HepG2 (cell line): ENCODE measurements at regions not wholly inside any gene's neighbourhood (a gene's known extent, or its start where the extent isn't known, plus 50 kb on each side); places are given as distances from the start of the nearest gene placed in this dataset.
A peak's percentile ranks its signal among the peaks of the same experiment; 100 is the strongest.

Experiments
- ATAC-seq: fragments of 200-7000 bp; cut with Tn5 transposase; 3 replicates; pipeline ENCODE4 v1.9.1; 2020; ENCODE audit warnings: mild to moderate bottlenecking, moderate library complexity
- BruUV-seq: library from RNA; stranded (reverse); fragments of 400-500 nt; replicated peaks from 2 replicates; lab custom pipeline; 2021; lab: Mats Ljungman, UMichigan
- CTCF ChIA-PET: fragments of 300-600 bp; formaldehyde crosslinking; extraction: SDS; loops from one replicate; lab custom pipeline; 2021; ENCODE audit warnings: low total read pairs, inconsistent platforms, low intra/inter-chr PET ratio; lab: Yijun Ruan, JAX
- POLR2A ChIA-PET: fragments of 350-600 bp; sonication (Branson Sonifier 250); formaldehyde crosslinking; loops from one replicate; lab custom pipeline; 2020; ENCODE audit warnings: antibody characterized with exemption, inconsistent platforms; lab: Yijun Ruan, JAX
- DNase-seq: peaks from one replicate; pipeline ENCODE4 v3.0.0-alpha.2; 2015; ENCODE audit warnings: low spot score
- FAIRE-seq: peaks from 3 replicates; lab custom pipeline; 2011; peaks lifted over from hg19 to GRCh38; lab: Jason Lieb, UNC
- H2AFZ ChIP-seq: one replicate; pipeline ENCODE4 v1.6.1; 2011; ENCODE audit warnings: low read length, inconsistent platforms
- H3K27ac ChIP-seq: fragments of 300-600 bp; 3 replicates; pipeline ENCODE4 v1.8.0; 2011; ENCODE audit warnings: mixed run types, mild to moderate bottlenecking, mixed read lengths, low read length, inconsistent platforms; ENCODE audit not compliant: insufficient read depth; ENCODE audit errors: extremely low read length
- H3K27me3 ChIP-seq, 2 experiments: fragments of 200-600 bp in 1 of 2; 2 replicates in 1 of 2; 3 replicates in 1 of 2; pipeline versions ENCODE4 v1.6.0 to v1.8.0; 2011; ENCODE audit warnings: low read length in 2 of 2, mild to moderate bottlenecking in 2 of 2, moderate library complexity in 2 of 2, inconsistent platforms in 1 of 2; ENCODE audit not compliant: insufficient read depth in 2 of 2, control insufficient read depth in 1 of 2
- H3K36me3 ChIP-seq, 2 experiments: fragments of 200-600 bp in 1 of 2; replicated peaks in 1 of 2; 2 replicates in 1 of 2; 3 replicates in 1 of 2; pipeline versions ENCODE4 v1.5.1 to v1.8.0; 2011; ENCODE audit warnings: low read length in 2 of 2, inconsistent platforms in 1 of 2; ENCODE audit not compliant: insufficient read depth in 2 of 2, control insufficient read depth in 1 of 2
- H3K4me1 ChIP-seq: 2 replicates; pipeline ENCODE4 v1.5.1; 2012; ENCODE audit warnings: low read length, inconsistent platforms; ENCODE audit not compliant: insufficient read depth
- H3K4me2 ChIP-seq: 2 replicates; pipeline ENCODE4 v1.6.0; 2011; ENCODE audit warnings: low read depth, low read length, inconsistent platforms
- H3K4me3 ChIP-seq, 3 experiments: fragments of 200-600 bp in 1 of 3; sonication (generic), shearing (Covaris generic) in 1 of 3; replicated peaks in 1 of 3; 2 replicates each; pipeline ENCODE4 v1.5.1; 2011 to 2016; ENCODE audit warnings: low read length in 3 of 3, inconsistent platforms in 2 of 3, low read depth in 2 of 3, mild to moderate bottlenecking in 2 of 3, control low read depth in 1 of 3, mixed read lengths in 1 of 3; ENCODE audit not compliant: insufficient read depth in 1 of 3
- H3K79me2 ChIP-seq: one replicate; pipeline ENCODE4 v1.6.1; 2011; ENCODE audit warnings: low read length, inconsistent platforms; ENCODE audit not compliant: insufficient read depth
- H3K9ac ChIP-seq: 2 replicates; pipeline ENCODE4 v1.6.0; 2011; ENCODE audit warnings: mild to moderate bottlenecking, low read depth, low read length, inconsistent platforms; ENCODE audit not compliant: insufficient read depth
- H3K9me3 ChIP-seq: 2 replicates; pipeline ENCODE4 v1.5.1; 2012; ENCODE audit warnings: mild to moderate bottlenecking, low read length
- H4K20me1 ChIP-seq: 2 replicates; pipeline ENCODE4 v1.6.0; 2011; ENCODE audit warnings: inconsistent platforms, mild to moderate bottlenecking, low read length, moderate library complexity; ENCODE audit not compliant: insufficient read depth
- HES4 ChIP-seq: sonication (generic); formaldehyde crosslinking; IDR thresholded peaks from 2 replicates; pipeline ENCODE4 v1.9.0; 2021; ENCODE audit warnings: mild to moderate bottlenecking, missing genetic modification reagents, borderline replicate concordance
- HMG20B ChIP-seq: conservative IDR thresholded peaks from 2 replicates; pipeline ENCODE4 v1.6.1; 2016; ENCODE audit warnings: missing genetic modification reagents, missing compliant biosample characterization
- HNF4A ChIP-seq: sonication (generic); formaldehyde crosslinking; IDR thresholded peaks from 2 replicates; pipeline ENCODE4 v1.4.0; 2020; ENCODE audit warnings: missing genetic modification reagents
- ISL2 ChIP-seq: sonication (generic); formaldehyde crosslinking; IDR thresholded peaks from 2 replicates; pipeline ENCODE4 v1.5.0; 2020; ENCODE audit warnings: missing genetic modification reagents
- MED8 ChIP-seq: sonication (generic); formaldehyde crosslinking; IDR thresholded peaks from 2 replicates; pipeline ENCODE4 v1.8.1; 2023; ENCODE audit warnings: mild to moderate bottlenecking, missing genetic modification reagents; ENCODE audit not compliant: insufficient replicate concordance
- NR2C2 ChIP-seq: sonication (generic); formaldehyde crosslinking; IDR thresholded peaks from 2 replicates; pipeline ENCODE4 v1.4.0; 2020; ENCODE audit warnings: missing genetic modification reagents, mild to moderate bottlenecking, moderate library complexity, borderline replicate concordance
- NR2F6 ChIP-seq, 2 experiments: IDR thresholded peaks; 2 replicates each; pipeline ENCODE4 v1.6.1; 2016; ENCODE audit warnings: antibody characterized with exemption in 1 of 2, mild to moderate bottlenecking in 1 of 2
- PHB2 ChIP-seq: fragments of 450-650 bp; IDR thresholded peaks from 2 replicates; pipeline ENCODE4 v1.6.1; 2018; ENCODE audit not compliant: partially characterized antibody
- RFX5 ChIP-seq: IDR thresholded peaks from 2 replicates; pipeline ENCODE4 v1.6.1; 2011; ENCODE audit warnings: low read depth, low read length, improper control_type of control experiment
- TBX2 ChIP-seq: sonication (generic); formaldehyde crosslinking; IDR thresholded peaks from 2 replicates; pipeline ENCODE4 v1.5.0; 2020; ENCODE audit warnings: missing genetic modification reagents, mild to moderate bottlenecking, borderline replicate concordance
- ZBTB1 ChIP-seq: sonication (generic); formaldehyde crosslinking; IDR thresholded peaks from 2 replicates; pipeline ENCODE4 v1.4.0; 2020; ENCODE audit warnings: missing genetic modification reagents, borderline replicate concordance
- ZNF234 ChIP-seq: sonication (generic); formaldehyde crosslinking; conservative IDR thresholded peaks from 2 replicates; pipeline ENCODE4 v1.5.1; 2020; ENCODE audit warnings: mild to moderate bottlenecking, missing genetic modification reagents
- ZNF547 ChIP-seq: sonication (generic); formaldehyde crosslinking; IDR thresholded peaks from 2 replicates; pipeline ENCODE4 v1.5.1; 2020; ENCODE audit warnings: mild to moderate bottlenecking, missing genetic modification reagents
- WGBS: methylation state at CpG from one replicate; pipeline ENCODE4 v1.1.6; 2017; ENCODE audit warnings: low lambda C conversion rate; 5-methylcytosine and 5-hydroxymethylcytosine counted together
- in situ Hi-C: cut with HindIII; loops from 2 replicates; pipeline ENCODE4 v1.10.0; 2017; ENCODE audit warnings: low pct_unique_long_range_greater_than_20kb; ENCODE audit not compliant: extremely low pct_ligation_motif_present
- intact Hi-C: fragments of 100-400 bp; cut with micrococcal nuclease; formaldehyde crosslinking; loops from one replicate; pipeline ENCODE4 v1.10.0; 2022; ENCODE audit not compliant: unreplicated experiment
- TF ChIP-seq, protein P1 (sequence below): sonication (generic); formaldehyde crosslinking; IDR thresholded peaks from 2 replicates; pipeline ENCODE4 v1.8.0; 2022; ENCODE audit warnings: missing genetic modification reagents, low read depth, mild to moderate bottlenecking, borderline replicate concordance
- TF ChIP-seq, protein P2 (sequence below): fragments of 450-650 bp; IDR thresholded peaks from 2 replicates; pipeline ENCODE4 v1.6.1; 2016

DNA sequence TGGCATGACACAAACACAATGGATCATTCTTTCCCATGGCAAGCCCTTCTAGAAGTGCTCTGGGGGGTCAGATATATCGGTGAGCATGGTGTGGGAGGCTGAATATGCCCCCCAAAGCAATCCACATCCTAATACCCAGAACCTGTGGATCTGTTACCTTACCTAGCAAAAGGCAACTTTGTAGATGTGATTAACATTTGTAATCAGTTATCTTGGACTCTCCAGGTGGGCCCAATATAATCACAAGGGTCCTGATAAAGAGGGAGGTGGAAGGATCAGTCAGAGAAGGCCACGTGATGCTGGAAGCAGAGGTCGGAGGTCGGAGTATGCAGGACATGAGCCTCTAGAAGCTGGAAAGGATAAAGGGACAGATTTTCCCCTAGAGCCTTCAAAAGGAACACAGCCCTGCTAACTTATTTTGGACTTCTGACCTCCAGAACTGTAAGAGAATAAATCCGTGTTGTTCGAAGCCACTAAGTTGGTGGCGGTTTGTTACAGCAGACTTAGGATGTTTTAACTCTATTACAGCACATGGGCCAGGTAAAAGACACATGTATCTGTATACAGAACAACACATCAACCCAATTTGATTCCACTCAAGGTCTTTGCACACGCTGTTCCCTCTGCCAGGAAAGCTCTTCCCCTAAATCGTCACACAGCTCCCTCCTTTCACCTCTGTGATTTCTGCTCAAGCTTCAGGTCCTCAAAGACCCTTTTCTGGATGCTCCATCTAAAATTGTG lies 115.3 kb downstream of the NOG start:
- Histone ChIP-seq H2AFZ (no peak overlapping the region), H3K27ac (no peak overlapping the region), H3K9ac (no peak overlapping the region), H3K79me2 (no peaks in the 10 kb centered on the region), H4K20me1 (no peaks in the 10 kb centered on the region), H3K4me1 (no peaks in the 10 kb centered on the region), H3K4me3 (no peak overlapping the region), H3K27me3 (peaks cover 4 to 36% of the 10 kb centered on the region in 2 experiments; a peak in 3 of 5 replicates), H3K36me3 (no peaks in the 10 kb centered on the region), H3K9me3 (no peaks in the 10 kb centered on the region), H3K4me2 (no peak overlapping the region)
- DNase-seq = no peak
- ATAC-seq = no peak
- in situ Hi-C loops = no loop called here
- BruUV-seq = no TSS peak
- TF ChIP-seq HMG20B (CRISPR knock-in tag) = no peak
- no peak for TF ChIP-seq MED8 (CRISPR knock-in tag)
- TF ChIP-seq, protein P1, sequence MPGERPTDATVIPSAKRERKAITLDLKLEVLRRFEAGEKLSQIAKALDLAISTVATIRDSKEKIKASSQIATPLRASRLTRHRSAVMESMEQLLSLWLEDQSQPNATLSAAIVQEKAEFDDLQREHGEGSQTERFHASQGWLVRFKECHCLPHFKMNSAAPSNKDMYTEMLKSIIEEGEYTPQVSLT (CRISPR knock-in tag) = no peak
- TF ChIP-seq, protein P2, sequence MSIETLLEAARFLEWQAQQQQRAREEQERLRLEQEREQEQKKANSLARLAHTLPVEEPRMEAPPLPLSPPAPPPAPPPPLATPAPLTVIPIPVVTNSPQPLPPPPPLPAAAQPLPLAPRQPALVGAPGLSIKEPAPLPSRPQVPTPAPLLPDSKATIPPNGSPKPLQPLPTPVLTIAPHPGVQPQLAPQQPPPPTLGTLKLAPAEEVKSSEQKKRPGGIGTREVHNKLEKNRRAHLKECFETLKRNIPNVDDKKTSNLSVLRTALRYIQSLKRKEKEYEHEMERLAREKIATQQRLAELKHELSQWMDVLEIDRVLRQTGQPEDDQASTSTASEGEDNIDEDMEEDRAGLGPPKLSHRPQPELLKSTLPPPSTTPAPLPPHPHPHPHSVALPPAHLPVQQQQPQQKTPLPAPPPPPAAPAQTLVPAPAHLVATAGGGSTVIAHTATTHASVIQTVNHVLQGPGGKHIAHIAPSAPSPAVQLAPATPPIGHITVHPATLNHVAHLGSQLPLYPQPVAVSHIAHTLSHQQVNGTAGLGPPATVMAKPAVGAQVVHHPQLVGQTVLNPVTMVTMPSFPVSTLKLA = peak; percentile 94
- 1% methylated on average over 9 of the region's 9 CpGs for WGBS
- POLR2A ChIA-PET = no interaction called here
- no peak for FAIRE-seq
- CTCF ChIA-PET = no interaction called here
- intact Hi-C loops = no loop called here

DNA sequence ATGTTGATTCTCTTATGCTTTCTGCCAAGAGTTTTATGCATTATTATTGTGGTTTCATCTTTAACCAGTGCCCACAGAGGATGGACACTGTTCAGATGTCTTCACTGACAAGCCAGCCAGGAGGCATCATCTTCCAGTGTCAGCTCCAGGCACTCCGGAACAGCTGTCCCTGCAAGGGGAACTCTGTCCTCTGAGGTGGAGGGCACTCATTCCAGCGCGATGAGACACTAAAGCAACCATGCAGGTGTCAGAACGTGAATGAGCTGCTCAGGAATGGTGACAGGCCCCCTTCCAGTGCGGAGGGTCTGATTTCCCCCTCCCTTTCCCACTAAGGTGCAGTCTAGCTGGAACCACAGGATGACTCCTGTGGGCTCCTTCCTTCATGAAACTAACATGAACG lies 117.5 kb downstream of the NOG start:
- H3K9ac ChIP-seq = no peak overlapping the region
- 41% methylated on average over 4 of the region's 6 CpGs for WGBS
- no peaks in the 10 kb centered on the region for H3K4me1 ChIP-seq
- FAIRE-seq (no peak), ATAC-seq (no peak), DNase-seq (no peak)
- H3K4me3 ChIP-seq = no peak overlapping the region
- H3K4me2 ChIP-seq = no peak overlapping the region
- no peaks in the 10 kb centered on the region for H3K79me2 ChIP-seq
- intact Hi-C loops (no loop called here), in situ Hi-C loops (no loop called here)
- H2AFZ ChIP-seq = no peak overlapping the region
- H3K27me3 ChIP-seq = peaks cover 2 to 29% of the 10 kb centered on the region in 2 experiments; a peak in 3 of 5 replicates
- ChIA-PET POLR2A (no interaction called here), CTCF (no interaction called here)
- H3K9me3 ChIP-seq = no peaks in the 10 kb centered on the region
- H3K27ac ChIP-seq = no peak overlapping the region
- H4K20me1 ChIP-seq = no peaks in the 10 kb centered on the region
- no peaks in the 10 kb centered on the region for H3K36me3 ChIP-seq
- no TSS peak for BruUV-seq
- no peak for TF ChIP-seq NR2C2
- TF ChIP-seq ZBTB1 (CRISPR knock-in tag) = no peak
- TF ChIP-seq PHB2 = no peak
- TF ChIP-seq TBX2 (CRISPR knock-in tag) = no peak
- no peak for TF ChIP-seq ISL2 (CRISPR knock-in tag)
- no peak for TF ChIP-seq ZNF234 (CRISPR knock-in tag)
- no peak for TF ChIP-seq HNF4A
- no peak for TF ChIP-seq ZNF547 (CRISPR knock-in tag)
- no peak for TF ChIP-seq HES4 (CRISPR knock-in tag)
- no peak for TF ChIP-seq NR2F6 (IDR thresholded peaks at IDR 0.05)
- no peak for TF ChIP-seq NR2F6 (CRISPR knock-in tag; IDR thresholded peaks at IDR 0.05)
- TF ChIP-seq RFX5 = no peak
